Stomach (tissue), 8 donors: ENCODE measurements at regions not wholly inside any gene's neighbourhood (a gene's known extent, or its start where the extent isn't known, plus 50 kb on each side); places are given as distances from the start of the nearest gene placed in this dataset.

Experiments
- DNase-seq, 2 donors: peaks; one replicate each; pipeline versions ENCODE4 v3.0.0 to v3.0.0-alpha.2; 2013 to 2019
- H3K27ac ChIP-seq, 5 donors: fragments of 200-600 bp in 4 of 5; sonication (generic) in 4 of 5; one replicate each; pipeline ENCODE4 v1.5.1; 2013 to 2019; ENCODE audit warnings: mild to moderate bottlenecking in 1 of 5, moderate library complexity in 1 of 5
- H3K27me3 ChIP-seq, 3 donors: fragments of 200-600 bp; sonication (generic); one replicate each; pipeline ENCODE4 v1.5.1; 2017 to 2019; ENCODE audit warnings: mixed run types in 1 of 3
- H3K36me3 ChIP-seq, 4 donors: fragments of 200-600 bp; sonication (generic); 1 replicate in 3 of 4; 2 replicates in 1 of 4; pipeline ENCODE4 v1.5.1; 2016 to 2019
- H3K4me1 ChIP-seq, 4 donors: fragments of 200-600 bp; sonication (generic); one replicate each; pipeline ENCODE4 v1.5.1; 2016 to 2019
- H3K4me3 ChIP-seq, 4 donors: fragments of 200-600 bp; sonication (generic) in 3 of 4; one replicate each; pipeline ENCODE4 v1.5.1; 2016 to 2019; ENCODE audit warnings: mild to moderate bottlenecking in 1 of 4
- H3K9me3 ChIP-seq, 4 donors: fragments of 200-600 bp; sonication (generic); one replicate each; pipeline ENCODE4 v1.5.1; 2016 to 2019
- CTCF ChIP-seq, 7 experiments: fragments of 450-650 bp in 4 of 7; fragments of 200-600 bp in 3 of 7; sonication (generic) in 3 of 7; IDR thresholded peaks; one replicate each; pipeline ENCODE4 v1.5.1; 2016 to 2019; ENCODE audit warnings: antibody characterized with exemption in 7 of 7, control low read depth in 2 of 7, mild to moderate bottlenecking in 1 of 7
- EP300 ChIP-seq: sonication (generic); formaldehyde crosslinking; IDR thresholded peaks from one replicate; pipeline ENCODE4 v1.6.1; 2017; ENCODE audit warnings: antibody characterized with exemption
- POLR2A ChIP-seq, 4 donors: fragments of 450-650 bp; IDR thresholded peaks; one replicate each; pipeline ENCODE4 v1.6.1; 2016; ENCODE audit warnings: antibody characterized with exemption in 4 of 4, control low read depth in 2 of 4, mild to moderate bottlenecking in 1 of 4, moderate library complexity in 1 of 4
- POLR2AphosphoS5 ChIP-seq, 3 donors: sonication (generic); formaldehyde crosslinking; IDR thresholded peaks; one replicate each; pipeline ENCODE4 v1.6.1; 2016; ENCODE audit warnings: antibody characterized with exemption in 3 of 3
- WGBS, 5 donors: extraction: QIAGEN DNeasy Blood & Tissue Kit in 3 of 5; methylation state at CpG; one replicate each; pipeline versions ENCODE4 v1.1.5 to v1.1.7; 2013 to 2018; 5-methylcytosine and 5-hydroxymethylcytosine counted together
- intact Hi-C: fragments of 100-400 bp; cut with DNase I; formaldehyde crosslinking; loops from one replicate; pipeline ENCODE4 v1.15.1; 2023; ENCODE audit warnings: low total_unique reads
- donor health status: healthy with polysubstance abuse.
- donor health status: Bipolar disorder and iron deficiency.
- donor health status: healthy.

- no peak for TF ChIP-seq POLR2AphosphoS5 (IDR thresholded peaks at IDR 0.05)
- TF ChIP-seq EP300, result no peak
- no peak for TF ChIP-seq POLR2A (IDR thresholded peaks at IDR 0.05)
- no peak for TF ChIP-seq CTCF (IDR thresholded peaks at IDR 0.05)
These were observed 105.2 kb upstream of the DPPA4 start for GRCh38 chr3:109442531-109442930.

GRCh38 chr3:109440353-109440752 is 103.0 kb upstream of the DPPA4 start:
- TF ChIP-seq EP300 (no peak), CTCF (IDR thresholded peaks at IDR 0.05) (no peak), POLR2A (IDR thresholded peaks at IDR 0.05) (no peak), POLR2AphosphoS5 (IDR thresholded peaks at IDR 0.05) (no peak)
- 54 to 63% (median 60%) methylated on average over 7 of the region's 7 CpGs for WGBS, 5 donors
- H3K27ac ChIP-seq, result no peak overlapping the region
- peaks cover 0 to 4% (median 0%) of the 10 kb centered on the region in 3 donors for H3K27me3 ChIP-seq
- peaks cover 0 to 20% (median 5%) of the 10 kb centered on the region in 4 donors for H3K9me3 ChIP-seq
- H3K4me3 ChIP-seq, result no peak overlapping the region
- no peak for DNase-seq
- no peaks in the 10 kb centered on the region for H3K4me1 ChIP-seq
- intact Hi-C loops, result no loop called here
- H3K36me3 ChIP-seq, result no peaks in the 10 kb centered on the region

More at GRCh38 chr3:109442531-109442930, 105.2 kb upstream of the DPPA4 start:
- no peak for DNase-seq
- intact Hi-C loops, result no loop called here
- Histone ChIP-seq H3K36me3 (no peaks in the 10 kb centered on the region), H3K4me1 (no peaks in the 10 kb centered on the region), H3K27me3 (peaks cover 0 to 4% (median 0%) of the 10 kb centered on the region in 3 donors), H3K4me3 (no peak overlapping the region), H3K27ac (no peak overlapping the region), H3K9me3 (peaks cover 0 to 34% (median 14%) of the 10 kb centered on the region in 4 donors)
- 76 to 89% (median 80%) methylated on average over 4 of the region's 4 CpGs for WGBS, 5 donors

- Histone ChIP-seq H3K27ac (no peak overlapping the region), H3K36me3 (no peaks in the 10 kb centered on the region), H3K27me3 (no peaks in the 10 kb centered on the region), H3K9me3 (peaks cover 0 to 5% (median 0%) of the 10 kb centered on the region in 4 donors), H3K4me1 (no peaks in the 10 kb centered on the region), H3K4me3 (no peak overlapping the region)
- no peak for DNase-seq
- WGBS, 5 donors, result 66 to 78% (median 74%) methylated on average over 3 of the region's 3 CpGs
- TF ChIP-seq EP300, result no peak
- TF ChIP-seq POLR2A (IDR thresholded peaks at IDR 0.05), result no peak
- TF ChIP-seq CTCF (IDR thresholded peaks at IDR 0.05), result no peak
- TF ChIP-seq POLR2AphosphoS5 (IDR thresholded peaks at IDR 0.05), result no peak
- intact Hi-C loops, result no loop called here
These were observed 95.5 kb upstream of the DPPA4 start for GRCh38 chr3:109432833-109433232.

GRCh38 chr3:109430911-109431563 is 93.7 kb upstream of the DPPA4 start:
- TF ChIP-seq CTCF (IDR thresholded peaks at IDR 0.05) (no peak), POLR2A (IDR thresholded peaks at IDR 0.05) (no peak), EP300 (no peak), POLR2AphosphoS5 (IDR thresholded peaks at IDR 0.05) (no peak)
- WGBS, 5 donors, result 64 to 79% (median 71%) methylated on average over 4 to 6 of the region's 6 CpGs
- Histone ChIP-seq H3K36me3 (no peaks in the 10 kb centered on the region), H3K9me3 (peaks cover 0 to 5% (median 0%) of the 10 kb centered on the region in 4 donors), H3K4me1 (no peaks in the 10 kb centered on the region), H3K27ac (no peak overlapping the region), H3K27me3 (no peaks in the 10 kb centered on the region), H3K4me3 (no peak overlapping the region)
- DNase-seq, result no peak
- intact Hi-C loops, result no loop called here
